Breast epithelium (tissue), 4 donors: ENCODE measurements at regions not wholly inside any gene's neighbourhood (a gene's known extent, or its start where the extent isn't known, plus 50 kb on each side); places are given as distances from the start of the nearest gene placed in this dataset.

Source experiments
- DNase-seq, 2 donors: peaks; one replicate each; pipeline ENCODE4 v3.0.0-alpha.2; 2019; ENCODE audit warnings: low spot score in 2 of 2
- H3K27ac ChIP-seq, 2 donors: fragments of 200-600 bp; sonication (generic) in 1 of 2; one replicate each; pipeline ENCODE4 v1.5.1; 2016 to 2019; ENCODE audit warnings: mild to moderate bottlenecking in 1 of 2
- H3K27me3 ChIP-seq, 2 donors: fragments of 200-600 bp; sonication (generic) in 1 of 2; one replicate each; pipeline versions ENCODE4 v1.5.1 to v1.6.0; 2017 to 2019; ENCODE audit warnings: control low read depth in 1 of 2, mild to moderate bottlenecking in 1 of 2
- H3K36me3 ChIP-seq: fragments of 200-600 bp; one replicate; pipeline ENCODE4 v1.5.1; 2019
- H3K4me1 ChIP-seq, 2 donors: fragments of 200-600 bp; sonication (generic); one replicate each; pipeline ENCODE4 v1.5.1; 2016 to 2019; ENCODE audit warnings: control low read depth in 1 of 2
- H3K4me3 ChIP-seq, 3 donors: fragments of 200-600 bp; sonication (generic); 1 replicate in 2 of 3; 2 replicates in 1 of 3; pipeline ENCODE4 v1.5.1; 2016 to 2019; ENCODE audit warnings: mild to moderate bottlenecking in 3 of 3, moderate library complexity in 2 of 3
- H3K9me3 ChIP-seq, 2 donors: fragments of 200-600 bp; sonication (generic) in 1 of 2; one replicate each; pipeline ENCODE4 v1.5.1; 2016 to 2019; ENCODE audit warnings: control low read depth in 1 of 2
- CTCF ChIP-seq, 3 donors: fragments of 450-650 bp; IDR thresholded peaks; one replicate each; pipeline ENCODE4 v1.5.1; 2016 to 2017; ENCODE audit warnings: antibody characterized with exemption in 3 of 3, mild to moderate bottlenecking in 3 of 3, moderate library complexity in 3 of 3
- POLR2A ChIP-seq: fragments of 450-650 bp; IDR thresholded peaks from one replicate; pipeline ENCODE4 v1.6.1; 2016; ENCODE audit warnings: antibody characterized with exemption, mild to moderate bottlenecking, moderate library complexity
- POLR2AphosphoS5 ChIP-seq, 3 donors: sonication (generic); formaldehyde crosslinking; IDR thresholded peaks; one replicate each; pipeline ENCODE4 v1.6.1; 2017; ENCODE audit warnings: antibody characterized with exemption in 3 of 3
- intact Hi-C: fragments of 100-400 bp; cut with DNase I; formaldehyde crosslinking; loops from one replicate; pipeline ENCODE4 v1.15.1; 2023; ENCODE audit warnings: low total_unique reads

- Histone ChIP-seq H3K4me1 (no peaks in the 10 kb centered on the region), H3K27me3 (no peaks in the 10 kb centered on the region), H3K9me3 (no peaks in the 10 kb centered on the region), H3K36me3 (no peaks in the 10 kb centered on the region), H3K27ac (no peak overlapping the region), H3K4me3 (no peak overlapping the region)
- no peak for DNase-seq
- TF ChIP-seq CTCF (IDR thresholded peaks at IDR 0.05): no peak
- TF ChIP-seq POLR2AphosphoS5 (IDR thresholded peaks at IDR 0.05): no peak
- no peak for TF ChIP-seq POLR2A
- intact Hi-C loops: no loop called here
Observed at GRCh38 chr21:16294128-16294527, 564.3 kb downstream of the USP25 start.

GRCh38 chr21:16302851-16303282 is 573.1 kb downstream of the USP25 start:
- TF ChIP-seq CTCF (IDR thresholded peaks at IDR 0.05) (no peak), POLR2AphosphoS5 (IDR thresholded peaks at IDR 0.05) (peak in 1 of 3 donors; percentile 46)
- intact Hi-C loops: no loop called here
- peak overlapping the region; percentile 69 to 84 for H3K27ac ChIP-seq
- peak overlapping the region in 1 of 3 donors; percentile 36 for H3K4me3 ChIP-seq
- DNase-seq: no peak
- no peaks in the 10 kb centered on the region for H3K36me3 ChIP-seq
- H3K4me1 ChIP-seq: no peaks in the 10 kb centered on the region
- H3K27me3 ChIP-seq: no peaks in the 10 kb centered on the region
- H3K9me3 ChIP-seq: no peaks in the 10 kb centered on the region

- no peak for TF ChIP-seq POLR2AphosphoS5 (IDR thresholded peaks at IDR 0.05)
- no peak for TF ChIP-seq CTCF (IDR thresholded peaks at IDR 0.05)
- no peak for TF ChIP-seq POLR2A
- Histone ChIP-seq H3K9me3 (no peaks in the 10 kb centered on the region), H3K27ac (peak overlapping the region; percentile 56 to 71), H3K27me3 (no peaks in the 10 kb centered on the region), H3K4me3 (peak overlapping the region in 2 of 3 donors; percentile 48 to 55), H3K36me3 (no peaks in the 10 kb centered on the region), H3K4me1 (no peaks in the 10 kb centered on the region)
- DNase-seq: no peak
- intact Hi-C loops: no loop called here
Observed at GRCh38 chr21:16304174-16305095, 574.7 kb downstream of the USP25 start.

- DNase-seq: no peak
- peak overlapping the region; percentile 16 to 55 (median 48) for H3K4me3 ChIP-seq
- TF ChIP-seq POLR2A (no peak), POLR2AphosphoS5 (IDR thresholded peaks at IDR 0.05) (peak in 1 of 3 donors; percentile 20), CTCF (IDR thresholded peaks at IDR 0.05) (no peak)
- H3K9me3 ChIP-seq: no peaks in the 10 kb centered on the region
- intact Hi-C loops: no loop called here
- H3K4me1 ChIP-seq: no peaks in the 10 kb centered on the region
- no peaks in the 10 kb centered on the region for H3K36me3 ChIP-seq
- peak overlapping the region; percentile 56 to 71 for H3K27ac ChIP-seq
- no peaks in the 10 kb centered on the region for H3K27me3 ChIP-seq
Observed at GRCh38 chr21:16305686-16306085, 575.9 kb downstream of the USP25 start.

- intact Hi-C loops: no loop called here
- H3K4me1 ChIP-seq: no peaks in the 10 kb centered on the region
- H3K4me3 ChIP-seq: peak overlapping the region; percentile 32 to 55 (median 48)
- no peaks in the 10 kb centered on the region for H3K27me3 ChIP-seq
- TF ChIP-seq CTCF (IDR thresholded peaks at IDR 0.05) (no peak), POLR2A (no peak), POLR2AphosphoS5 (IDR thresholded peaks at IDR 0.05) (no peak)
- no peak for DNase-seq
- no peaks in the 10 kb centered on the region for H3K36me3 ChIP-seq
- H3K27ac ChIP-seq: peak overlapping the region; percentile 46 to 56
- no peaks in the 10 kb centered on the region for H3K9me3 ChIP-seq
Observed at GRCh38 chr21:16307256-16307655, 577.5 kb downstream of the USP25 start.
